HepG2 (cell line): ENCODE measurements at regions not wholly inside any gene's neighbourhood (a gene's known extent, or its start where the extent isn't known, plus 50 kb on each side); places are given as distances from the start of the nearest gene placed in this dataset.

ENCODE experiments used
- ATAC-seq: fragments of 200-7000 bp; cut with Tn5 transposase; 3 replicates; pipeline ENCODE4 v1.9.1; 2020; ENCODE audit warnings: mild to moderate bottlenecking, moderate library complexity
- BruUV-seq: library from RNA; stranded (reverse); fragments of 400-500 nt; replicated peaks from 2 replicates; lab custom pipeline; 2021; lab: Mats Ljungman, UMichigan
- CTCF ChIA-PET: fragments of 300-600 bp; formaldehyde crosslinking; extraction: SDS; loops from one replicate; lab custom pipeline; 2021; ENCODE audit warnings: low total read pairs, inconsistent platforms, low intra/inter-chr PET ratio; lab: Yijun Ruan, JAX
- POLR2A ChIA-PET: fragments of 350-600 bp; sonication (Branson Sonifier 250); formaldehyde crosslinking; loops from one replicate; lab custom pipeline; 2020; ENCODE audit warnings: antibody characterized with exemption, inconsistent platforms; lab: Yijun Ruan, JAX
- DNase-seq: peaks from one replicate; pipeline ENCODE4 v3.0.0-alpha.2; 2015; ENCODE audit warnings: low spot score
- FAIRE-seq: peaks from 3 replicates; lab custom pipeline; 2011; peaks lifted over from hg19 to GRCh38; lab: Jason Lieb, UNC
- H2AFZ ChIP-seq: one replicate; pipeline ENCODE4 v1.6.1; 2011; ENCODE audit warnings: low read length, inconsistent platforms
- H3K27ac ChIP-seq: fragments of 300-600 bp; 3 replicates; pipeline ENCODE4 v1.8.0; 2011; ENCODE audit warnings: mixed run types, mild to moderate bottlenecking, mixed read lengths, low read length, inconsistent platforms; ENCODE audit not compliant: insufficient read depth; ENCODE audit errors: extremely low read length
- H3K27me3 ChIP-seq, 2 experiments: fragments of 200-600 bp in 1 of 2; 2 replicates in 1 of 2; 3 replicates in 1 of 2; pipeline versions ENCODE4 v1.6.0 to v1.8.0; 2011; ENCODE audit warnings: low read length in 2 of 2, mild to moderate bottlenecking in 2 of 2, moderate library complexity in 2 of 2, inconsistent platforms in 1 of 2; ENCODE audit not compliant: insufficient read depth in 2 of 2, control insufficient read depth in 1 of 2
- H3K36me3 ChIP-seq, 2 experiments: fragments of 200-600 bp in 1 of 2; replicated peaks in 1 of 2; 2 replicates in 1 of 2; 3 replicates in 1 of 2; pipeline versions ENCODE4 v1.5.1 to v1.8.0; 2011; ENCODE audit warnings: low read length in 2 of 2, inconsistent platforms in 1 of 2; ENCODE audit not compliant: insufficient read depth in 2 of 2, control insufficient read depth in 1 of 2
- H3K4me1 ChIP-seq: 2 replicates; pipeline ENCODE4 v1.5.1; 2012; ENCODE audit warnings: low read length, inconsistent platforms; ENCODE audit not compliant: insufficient read depth
- H3K4me2 ChIP-seq: 2 replicates; pipeline ENCODE4 v1.6.0; 2011; ENCODE audit warnings: low read depth, low read length, inconsistent platforms
- H3K4me3 ChIP-seq, 3 experiments: fragments of 200-600 bp in 1 of 3; sonication (generic), shearing (Covaris generic) in 1 of 3; replicated peaks in 1 of 3; 2 replicates each; pipeline ENCODE4 v1.5.1; 2011 to 2016; ENCODE audit warnings: low read length in 3 of 3, inconsistent platforms in 2 of 3, low read depth in 2 of 3, mild to moderate bottlenecking in 2 of 3, control low read depth in 1 of 3, mixed read lengths in 1 of 3; ENCODE audit not compliant: insufficient read depth in 1 of 3
- H3K79me2 ChIP-seq: one replicate; pipeline ENCODE4 v1.6.1; 2011; ENCODE audit warnings: low read length, inconsistent platforms; ENCODE audit not compliant: insufficient read depth
- H3K9ac ChIP-seq: 2 replicates; pipeline ENCODE4 v1.6.0; 2011; ENCODE audit warnings: mild to moderate bottlenecking, low read depth, low read length, inconsistent platforms; ENCODE audit not compliant: insufficient read depth
- H3K9me3 ChIP-seq: 2 replicates; pipeline ENCODE4 v1.5.1; 2012; ENCODE audit warnings: mild to moderate bottlenecking, low read length
- H4K20me1 ChIP-seq: 2 replicates; pipeline ENCODE4 v1.6.0; 2011; ENCODE audit warnings: inconsistent platforms, mild to moderate bottlenecking, low read length, moderate library complexity; ENCODE audit not compliant: insufficient read depth
- ARNTL ChIP-seq: sonication (generic); formaldehyde crosslinking; IDR thresholded peaks from 2 replicates; pipeline ENCODE4 v1.4.0; 2020; ENCODE audit warnings: mild to moderate bottlenecking, missing genetic modification reagents
- CTCF ChIP-seq: sonication (generic); formaldehyde crosslinking; IDR thresholded peaks from 2 replicates; pipeline ENCODE4 v1.5.0; 2020; ENCODE audit warnings: mild to moderate bottlenecking, missing genetic modification reagents, moderate library complexity
- JARID2 ChIP-seq: sonication (generic); formaldehyde crosslinking; IDR thresholded peaks from 2 replicates; pipeline ENCODE4 v1.8.1; 2023; ENCODE audit warnings: missing genetic modification reagents, inconsistent platforms; ENCODE audit not compliant: insufficient replicate concordance
- KLF13 ChIP-seq: sonication (generic); formaldehyde crosslinking; IDR thresholded peaks from 2 replicates; pipeline ENCODE4 v1.4.0; 2020; ENCODE audit warnings: mild to moderate bottlenecking, missing genetic modification reagents
- MAF1 ChIP-seq: sonication (generic); formaldehyde crosslinking; IDR thresholded peaks from 2 replicates; pipeline ENCODE4 v1.5.0; 2020; ENCODE audit warnings: missing genetic modification reagents, borderline replicate concordance
- MXD4 ChIP-seq: IDR thresholded peaks from 2 replicates; pipeline ENCODE4 v1.6.1; 2016; ENCODE audit warnings: mild to moderate bottlenecking, missing biosample characterization, missing genetic modification reagents
- NBN ChIP-seq: fragments of 450-650 bp; conservative IDR thresholded peaks from 2 replicates; pipeline ENCODE4 v1.6.1; 2017
- SALL1 ChIP-seq: sonication (generic); formaldehyde crosslinking; IDR thresholded peaks from 2 replicates; pipeline ENCODE4 v1.8.0; 2022; ENCODE audit warnings: mild to moderate bottlenecking, missing genetic modification reagents
- XRCC5 ChIP-seq: fragments of 200-400 bp; formaldehyde crosslinking; optimal IDR thresholded peaks from 2 replicates; pipeline ENCODE3; 2017; ENCODE audit warnings: mild to moderate bottlenecking, low read length
- ZBTB34 ChIP-seq: sonication (generic); formaldehyde crosslinking; IDR thresholded peaks from 2 replicates; pipeline ENCODE4 v1.8.0; 2022; ENCODE audit warnings: mild to moderate bottlenecking, missing genetic modification reagents
- ZBTB43 ChIP-seq: sonication (generic); formaldehyde crosslinking; conservative IDR thresholded peaks from 2 replicates; pipeline ENCODE4 v1.4.0; 2020; ENCODE audit warnings: missing genetic modification reagents
- ZFP82 ChIP-seq: sonication (generic); formaldehyde crosslinking; IDR thresholded peaks from 2 replicates; pipeline ENCODE4 v1.5.1; 2020; ENCODE audit warnings: mild to moderate bottlenecking, missing genetic modification reagents, borderline replicate concordance
- ZFY ChIP-seq: sonication (generic); formaldehyde crosslinking; IDR thresholded peaks from 2 replicates; pipeline ENCODE4 v1.4.0; 2020; ENCODE audit warnings: missing genetic modification reagents
- ZNF12 ChIP-seq: sonication (generic); formaldehyde crosslinking; IDR thresholded peaks from 2 replicates; pipeline ENCODE4 v1.5.0; 2020; ENCODE audit warnings: missing genetic modification reagents
- ZNF34 ChIP-seq: sonication (generic); formaldehyde crosslinking; IDR thresholded peaks from 2 replicates; pipeline ENCODE4 v1.4.0; 2020; ENCODE audit warnings: mild to moderate bottlenecking, missing genetic modification reagents, borderline replicate concordance
- ZNF432 ChIP-seq: sonication (generic); formaldehyde crosslinking; IDR thresholded peaks from 2 replicates; pipeline ENCODE4 v1.5.0; 2020; ENCODE audit warnings: missing genetic modification reagents, mild to moderate bottlenecking, borderline replicate concordance
- ZNF567 ChIP-seq: sonication (generic); formaldehyde crosslinking; IDR thresholded peaks from 2 replicates; pipeline ENCODE4 v1.8.1; 2023; ENCODE audit warnings: mild to moderate bottlenecking, missing genetic modification reagents, borderline replicate concordance
- ZNF879 ChIP-seq: sonication (generic); formaldehyde crosslinking; IDR thresholded peaks from 2 replicates; pipeline ENCODE4 v1.8.1; 2023; ENCODE audit warnings: missing genetic modification reagents
- WGBS: methylation state at CpG from one replicate; pipeline ENCODE4 v1.1.6; 2017; ENCODE audit warnings: low lambda C conversion rate; 5-methylcytosine and 5-hydroxymethylcytosine counted together
- in situ Hi-C: cut with HindIII; loops from 2 replicates; pipeline ENCODE4 v1.10.0; 2017; ENCODE audit warnings: low pct_unique_long_range_greater_than_20kb; ENCODE audit not compliant: extremely low pct_ligation_motif_present
- intact Hi-C: fragments of 100-400 bp; cut with micrococcal nuclease; formaldehyde crosslinking; loops from one replicate; pipeline ENCODE4 v1.10.0; 2022; ENCODE audit not compliant: unreplicated experiment
- TF ChIP-seq, protein P1 (sequence below): sonication (generic); formaldehyde crosslinking; IDR thresholded peaks from 2 replicates; pipeline ENCODE4 v1.9.0; 2021; ENCODE audit warnings: missing genetic modification reagents, borderline replicate concordance

DNA sequence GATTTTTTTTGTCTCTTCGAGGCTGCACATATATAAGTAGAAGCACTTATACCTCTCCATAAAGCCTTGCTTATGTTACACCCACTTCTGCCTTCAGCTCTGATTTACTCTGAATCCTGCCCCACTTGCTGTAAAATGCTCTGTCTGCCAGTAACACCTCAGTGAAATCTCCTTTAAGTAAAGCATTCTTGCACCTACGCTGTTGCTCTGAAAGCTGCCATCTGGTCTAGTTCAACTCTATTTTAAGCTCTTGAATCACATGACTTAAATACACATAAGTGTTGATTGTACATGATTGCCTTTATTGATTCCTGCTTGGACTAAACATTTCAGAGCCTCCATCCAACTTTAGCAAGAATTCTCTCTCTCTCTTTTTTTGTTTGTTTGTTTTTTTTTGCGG is 609.0 kb upstream of the CELF4 start (continued):
- TF ChIP-seq, protein P1, sequence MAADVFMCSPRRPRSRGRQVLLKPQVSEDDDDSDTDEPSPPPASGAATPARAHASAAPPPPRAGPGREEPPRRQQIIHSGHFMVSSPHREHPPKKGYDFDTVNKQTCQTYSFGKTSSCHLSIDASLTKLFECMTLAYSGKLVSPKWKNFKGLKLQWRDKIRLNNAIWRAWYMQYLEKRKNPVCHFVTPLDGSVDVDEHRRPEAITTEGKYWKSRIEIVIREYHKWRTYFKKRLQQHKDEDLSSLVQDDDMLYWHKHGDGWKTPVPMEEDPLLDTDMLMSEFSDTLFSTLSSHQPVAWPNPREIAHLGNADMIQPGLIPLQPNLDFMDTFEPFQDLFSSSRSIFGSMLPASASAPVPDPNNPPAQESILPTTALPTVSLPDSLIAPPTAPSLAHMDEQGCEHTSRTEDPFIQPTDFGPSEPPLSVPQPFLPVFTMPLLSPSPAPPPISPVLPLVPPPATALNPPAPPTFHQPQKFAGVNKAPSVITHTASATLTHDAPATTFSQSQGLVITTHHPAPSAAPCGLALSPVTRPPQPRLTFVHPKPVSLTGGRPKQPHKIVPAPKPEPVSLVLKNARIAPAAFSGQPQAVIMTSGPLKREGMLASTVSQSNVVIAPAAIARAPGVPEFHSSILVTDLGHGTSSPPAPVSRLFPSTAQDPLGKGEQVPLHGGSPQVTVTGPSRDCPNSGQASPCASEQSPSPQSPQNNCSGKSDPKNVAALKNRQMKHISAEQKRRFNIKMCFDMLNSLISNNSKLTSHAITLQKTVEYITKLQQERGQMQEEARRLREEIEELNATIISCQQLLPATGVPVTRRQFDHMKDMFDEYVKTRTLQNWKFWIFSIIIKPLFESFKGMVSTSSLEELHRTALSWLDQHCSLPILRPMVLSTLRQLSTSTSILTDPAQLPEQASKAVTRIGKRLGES (CRISPR knock-in tag): no peak
- TF ChIP-seq ZNF879 (CRISPR knock-in tag): no peak
- TF ChIP-seq NBN: no peak
- TF ChIP-seq ZNF34 (CRISPR knock-in tag): no peak
- TF ChIP-seq ZNF12 (CRISPR knock-in tag): no peak
- no peak for TF ChIP-seq ZFP82 (CRISPR knock-in tag)
- TF ChIP-seq JARID2 (CRISPR knock-in tag): no peak
- no peak for TF ChIP-seq ZNF567 (CRISPR knock-in tag)

DNA sequence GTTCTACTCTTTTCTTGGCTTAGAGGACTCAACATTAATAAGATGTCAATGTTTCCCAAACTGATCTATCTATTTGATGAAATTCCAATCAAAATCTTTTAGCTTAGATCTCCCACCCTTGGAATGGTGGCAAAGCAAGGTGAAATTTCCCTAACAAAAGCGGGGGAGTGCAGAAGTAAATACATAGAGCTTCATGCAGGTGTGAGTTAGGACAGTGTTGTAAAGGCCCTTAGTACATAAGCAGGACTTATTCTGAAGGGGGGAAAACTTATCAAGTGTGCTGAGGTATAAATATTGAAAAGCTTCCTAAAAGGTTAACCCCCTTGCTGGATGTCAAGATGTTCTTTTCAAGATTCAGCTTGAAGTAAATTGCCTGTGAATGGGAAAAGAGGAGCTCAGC is 608.6 kb upstream of the CELF4 start:
- no peaks in the 10 kb centered on the region for H3K4me1 ChIP-seq
- POLR2A ChIA-PET: no interaction called here
- no peak for ATAC-seq
- no peak for TF ChIP-seq ARNTL (CRISPR knock-in tag)
- TF ChIP-seq MAF1 (CRISPR knock-in tag): no peak
- no peak for TF ChIP-seq ZBTB43 (CRISPR knock-in tag)
- no peak for TF ChIP-seq KLF13
- no peak for TF ChIP-seq ZNF432 (CRISPR knock-in tag)
- no peak for TF ChIP-seq SALL1 (CRISPR knock-in tag)
- no peak for TF ChIP-seq XRCC5
- no peak for TF ChIP-seq CTCF (CRISPR knock-in tag)
- no peak for TF ChIP-seq MXD4 (CRISPR knock-in tag)
- TF ChIP-seq ZFY (CRISPR knock-in tag): no peak
- no peak for TF ChIP-seq ZBTB34

More for the DNA sequence above, 608.6 kb upstream of the CELF4 start:
- BruUV-seq: no TSS peak
- H3K36me3 ChIP-seq: no peaks in the 10 kb centered on the region
- in situ Hi-C loops: no loop called here
- H3K79me2 ChIP-seq: no peaks in the 10 kb centered on the region
- no peak overlapping the region for H3K4me3 ChIP-seq
- H3K27ac ChIP-seq: no peak overlapping the region
- no peak overlapping the region for H3K4me2 ChIP-seq
- H3K9me3 ChIP-seq: no peaks in the 10 kb centered on the region
- no peaks in the 10 kb centered on the region for H4K20me1 ChIP-seq
- FAIRE-seq (no peak), DNase-seq (no peak)
- CTCF ChIA-PET: no interaction called here
- no peak overlapping the region for H2AFZ ChIP-seq
- 6% methylated on average over 1 of the region's 1 CpG for WGBS
- H3K27me3 ChIP-seq: no peaks in the 10 kb centered on the region; a peak in 1 of 5 replicates
- no peak overlapping the region for H3K9ac ChIP-seq
- intact Hi-C loops: no loop called here
